Mesothelial cell of epicardium (in vitro differentiated cells): ENCODE measurements at regions not wholly inside any gene's neighbourhood (a gene's known extent, or its start where the extent isn't known, plus 50 kb on each side); places are given as distances from the start of the nearest gene placed in this dataset.

ENCODE experiments used
- DNase-seq, 2 experiments: peaks; one replicate each; pipeline ENCODE4 v3.0.0; 2021; ENCODE audit warnings: low spot score in 2 of 2; ENCODE audit not compliant: unreplicated experiment in 2 of 2
- H3K27ac Mint-ChIP-seq: 2 replicates; pipeline ENCODE4 v1.8.0; 2021; ENCODE audit warnings: mixed read lengths
- H3K27me3 Mint-ChIP-seq: 2 replicates; pipeline ENCODE4 v1.8.0; 2021; ENCODE audit warnings: low read depth, mixed read lengths
- H3K36me3 Mint-ChIP-seq: 2 replicates; pipeline ENCODE4 v1.8.0; 2021; ENCODE audit warnings: mixed read lengths
- H3K4me1 Mint-ChIP-seq: 2 replicates; pipeline ENCODE4 v1.8.0; 2021; ENCODE audit warnings: mixed read lengths
- H3K4me3 Mint-ChIP-seq: 2 replicates; pipeline ENCODE4 v1.8.0; 2021; ENCODE audit warnings: mild to moderate bottlenecking, moderate library complexity, mixed read lengths
- H3K9me3 Mint-ChIP-seq: 2 replicates; pipeline ENCODE4 v1.8.0; 2021; ENCODE audit warnings: mixed read lengths
- CTCF ChIP-seq: fragments of 200-600 bp; sonication (generic); IDR thresholded peaks from one replicate; pipeline ENCODE4 v1.5.0; 2021; ENCODE audit warnings: antibody characterized with exemption; ENCODE audit not compliant: unreplicated experiment

- Mint-ChIP-seq H3K4me3 (no peak overlapping the region), H3K27ac (no peak overlapping the region), H3K36me3 (no peaks in the 10 kb centered on the region), H3K27me3 (no peaks in the 10 kb centered on the region), H3K4me1 (no peaks in the 10 kb centered on the region), H3K9me3 (no peaks in the 10 kb centered on the region)
- no peak for TF ChIP-seq CTCF
- no peak for DNase-seq
These were observed 1020.0 kb upstream of the ARRDC3 start for GRCh38 chr5:92402956-92403702.

- no peaks in the 10 kb centered on the region for H3K36me3 Mint-ChIP-seq
- TF ChIP-seq CTCF, result no peak
- H3K4me3 Mint-ChIP-seq, result no peak overlapping the region
- no peak overlapping the region for H3K27ac Mint-ChIP-seq
- no peaks in the 10 kb centered on the region for H3K27me3 Mint-ChIP-seq
- H3K4me1 Mint-ChIP-seq, result no peaks in the 10 kb centered on the region
- DNase-seq, result no peak
- H3K9me3 Mint-ChIP-seq, result no peaks in the 10 kb centered on the region
These were observed 1018.9 kb upstream of the ARRDC3 start for GRCh38 chr5:92402045-92402444.

GRCh38 chr5:92401492-92401891 lies 1018.4 kb upstream of the ARRDC3 start:
- Mint-ChIP-seq H3K4me1 (no peaks in the 10 kb centered on the region), H3K27ac (no peak overlapping the region), H3K4me3 (no peak overlapping the region), H3K9me3 (no peaks in the 10 kb centered on the region), H3K36me3 (no peaks in the 10 kb centered on the region), H3K27me3 (no peaks in the 10 kb centered on the region)
- no peak for DNase-seq
- no peak for TF ChIP-seq CTCF

GRCh38 chr5:92394936-92395335 lies 1011.8 kb upstream of the ARRDC3 start:
- Mint-ChIP-seq H3K9me3 (no peaks in the 10 kb centered on the region), H3K4me1 (no peaks in the 10 kb centered on the region), H3K4me3 (no peak overlapping the region), H3K27ac (no peak overlapping the region), H3K36me3 (no peaks in the 10 kb centered on the region), H3K27me3 (no peaks in the 10 kb centered on the region)
- no peak for DNase-seq
- no peak for TF ChIP-seq CTCF

GRCh38 chr5:92390657-92391056 lies 1007.5 kb upstream of the ARRDC3 start:
- Mint-ChIP-seq H3K27ac (no peak overlapping the region), H3K36me3 (no peaks in the 10 kb centered on the region)
- DNase-seq, result no peak

More at GRCh38 chr5:92390657-92391056, 1007.5 kb upstream of the ARRDC3 start:
- H3K4me1 Mint-ChIP-seq, result peaks cover 2% of the 10 kb centered on the region
- TF ChIP-seq CTCF, result no peak
- H3K27me3 Mint-ChIP-seq, result no peaks in the 10 kb centered on the region
- H3K9me3 Mint-ChIP-seq, result no peaks in the 10 kb centered on the region
- no peak overlapping the region for H3K4me3 Mint-ChIP-seq
